ENCODE measurements at regions not wholly inside any gene's neighbourhood (a gene's known extent, or its start where the extent isn't known, plus 50 kb on each side); places are given as distances from the start of the nearest gene placed in this dataset.
"Not testable (repeated sequence)": the region's sequence is repeated elsewhere in the genome, so short reads cannot be mapped to it uniquely, and the experiment has no call there.

GRCh38 chr4:177785000-177785399, 342.8 kb upstream of the AGA start:
- Histone ChIP-seq H3K36me3 (ENCODE audit: control insufficient read depth, insufficient read depth, low read length) (no peaks in the 10 kb centered on the region), H3K4me1 (ENCODE audit: control insufficient read depth, insufficient read depth, low read length) (no peaks in the 10 kb centered on the region), H3K4me3 (ENCODE audit: low read length) (no peak overlapping the region), H3K27ac (ENCODE audit: low read depth, low read length) (no peak overlapping the region), H3K27me3 (ENCODE audit: control insufficient read depth, insufficient read depth, low read length) (no peaks in the 10 kb centered on the region), H3K9ac (ENCODE audit: low read length) (no peak overlapping the region)

- Histone ChIP-seq H3K4me3 (ENCODE audit: low read length) (no peak overlapping the region), H3K4me1 (ENCODE audit: control insufficient read depth, insufficient read depth, low read length) (no peaks in the 10 kb centered on the region), H3K27ac (ENCODE audit: low read depth, low read length) (no peak overlapping the region), H3K27me3 (ENCODE audit: control insufficient read depth, insufficient read depth, low read length) (no peaks in the 10 kb centered on the region), H3K9ac (ENCODE audit: low read length) (no peak overlapping the region), H3K36me3 (ENCODE audit: control insufficient read depth, insufficient read depth, low read length) (no peaks in the 10 kb centered on the region)
Measured at GRCh38 chr4:177789610-177790009, 347.4 kb upstream of the AGA start.

- no peak overlapping the region for H3K9ac ChIP-seq (ENCODE audit: low read length)
- H3K4me3 ChIP-seq (ENCODE audit: low read length), result no peak overlapping the region
- H3K36me3 ChIP-seq (ENCODE audit: control insufficient read depth, insufficient read depth, low read length), result no peaks in the 10 kb centered on the region
Measured at GRCh38 chr4:177791188-177791587, 349.0 kb upstream of the AGA start.

GRCh38 chr4:177796841-177797240, 354.6 kb upstream of the AGA start:
- Histone ChIP-seq H3K4me3 (ENCODE audit: low read length) (no peak overlapping the region), H3K27me3 (ENCODE audit: control insufficient read depth, insufficient read depth, low read length) (no peaks in the 10 kb centered on the region), H3K9ac (ENCODE audit: low read length) (no peak overlapping the region), H3K27ac (ENCODE audit: low read depth, low read length) (no peak overlapping the region), H3K36me3 (ENCODE audit: control insufficient read depth, insufficient read depth, low read length) (no peaks in the 10 kb centered on the region), H3K4me1 (ENCODE audit: control insufficient read depth, insufficient read depth, low read length) (no peaks in the 10 kb centered on the region)

More at GRCh38 chr4:177791188-177791587, 349.0 kb upstream of the AGA start:
- Histone ChIP-seq H3K27ac (ENCODE audit: low read depth, low read length) (no peak overlapping the region), H3K4me1 (ENCODE audit: control insufficient read depth, insufficient read depth, low read length) (no peaks in the 10 kb centered on the region), H3K27me3 (ENCODE audit: control insufficient read depth, insufficient read depth, low read length) (no peaks in the 10 kb centered on the region)

GRCh38 chr4:177798161-177798560, 355.9 kb upstream of the AGA start:
- Histone ChIP-seq H3K27me3 (ENCODE audit: control insufficient read depth, insufficient read depth, low read length) (no peaks in the 10 kb centered on the region), H3K4me3 (ENCODE audit: low read length) (no peak overlapping the region), H3K4me1 (ENCODE audit: control insufficient read depth, insufficient read depth, low read length) (no peaks in the 10 kb centered on the region)

GRCh38 chr4:177802162-177802561, 359.9 kb upstream of the AGA start:
- Histone ChIP-seq H3K36me3 (ENCODE audit: control insufficient read depth, insufficient read depth, low read length) (no peaks in the 10 kb centered on the region), H3K27me3 (ENCODE audit: control insufficient read depth, insufficient read depth, low read length) (no peaks in the 10 kb centered on the region), H3K9ac (ENCODE audit: low read length) (no peak overlapping the region), H3K4me3 (ENCODE audit: low read length) (no peak overlapping the region), H3K4me1 (ENCODE audit: control insufficient read depth, insufficient read depth, low read length) (no peaks in the 10 kb centered on the region), H3K27ac (ENCODE audit: low read depth, low read length) (no peak overlapping the region)

More at GRCh38 chr4:177798161-177798560, 355.9 kb upstream of the AGA start:
- H3K36me3 ChIP-seq (ENCODE audit: control insufficient read depth, insufficient read depth, low read length), result no peaks in the 10 kb centered on the region
- no peak overlapping the region for H3K27ac ChIP-seq (ENCODE audit: low read depth, low read length)
- H3K9ac ChIP-seq (ENCODE audit: low read length), result no peak overlapping the region

- Histone ChIP-seq H3K36me3 (ENCODE audit: control insufficient read depth, insufficient read depth, low read length) (no peaks in the 10 kb centered on the region), H3K27me3 (ENCODE audit: control insufficient read depth, insufficient read depth, low read length) (no peaks in the 10 kb centered on the region)
Measured at GRCh38 chr4:177802661-177803060, 360.4 kb upstream of the AGA start.

GRCh38 chr4:177803151-177803550, 360.9 kb upstream of the AGA start:
- Histone ChIP-seq H3K4me1 (ENCODE audit: control insufficient read depth, insufficient read depth, low read length) (no peaks in the 10 kb centered on the region), H3K4me3 (ENCODE audit: low read length) (no peak overlapping the region), H3K9ac (ENCODE audit: low read length) (no peak overlapping the region), H3K27me3 (ENCODE audit: control insufficient read depth, insufficient read depth, low read length) (no peaks in the 10 kb centered on the region), H3K27ac (ENCODE audit: low read depth, low read length) (no peak overlapping the region), H3K36me3 (ENCODE audit: control insufficient read depth, insufficient read depth, low read length) (no peaks in the 10 kb centered on the region)

More at GRCh38 chr4:177802661-177803060, 360.4 kb upstream of the AGA start:
- Histone ChIP-seq H3K9ac (ENCODE audit: low read length) (no peak overlapping the region), H3K27ac (ENCODE audit: low read depth, low read length) (no peak overlapping the region), H3K4me3 (ENCODE audit: low read length) (no peak overlapping the region), H3K4me1 (ENCODE audit: control insufficient read depth, insufficient read depth, low read length) (no peaks in the 10 kb centered on the region)

- Histone ChIP-seq H3K4me3 (ENCODE audit: low read length) (no peak overlapping the region), H3K36me3 (ENCODE audit: control insufficient read depth, insufficient read depth, low read length) (no peaks in the 10 kb centered on the region), H3K27me3 (ENCODE audit: control insufficient read depth, insufficient read depth, low read length) (no peaks in the 10 kb centered on the region), H3K4me1 (ENCODE audit: control insufficient read depth, insufficient read depth, low read length) (no peaks in the 10 kb centered on the region), H3K9ac (ENCODE audit: low read length) (no peak overlapping the region), H3K27ac (ENCODE audit: low read depth, low read length) (no peak overlapping the region)
Measured at GRCh38 chr4:177809791-177810190, 367.6 kb upstream of the AGA start.

GRCh38 chr4:177810220-177810619, 368.0 kb upstream of the AGA start:
- H3K4me1 ChIP-seq (ENCODE audit: control insufficient read depth, insufficient read depth, low read length), result no peaks in the 10 kb centered on the region
- H3K27me3 ChIP-seq (ENCODE audit: control insufficient read depth, insufficient read depth, low read length), result no peaks in the 10 kb centered on the region
- H3K4me3 ChIP-seq (ENCODE audit: low read length), result no peak overlapping the region
- no peak overlapping the region for H3K9ac ChIP-seq (ENCODE audit: low read length)
- H3K36me3 ChIP-seq (ENCODE audit: control insufficient read depth, insufficient read depth, low read length), result no peaks in the 10 kb centered on the region
- H3K27ac ChIP-seq (ENCODE audit: low read depth, low read length), result no peak overlapping the region

GRCh38 chr4:177818392-177818791, 376.2 kb upstream of the AGA start:
- not testable (repeated sequence) for H3K27me3 ChIP-seq (ENCODE audit: control insufficient read depth, insufficient read depth, low read length); H3K4me3 ChIP-seq (ENCODE audit: low read length); H3K9ac ChIP-seq (ENCODE audit: low read length); H3K36me3 ChIP-seq (ENCODE audit: control insufficient read depth, insufficient read depth, low read length); H3K4me1 ChIP-seq (ENCODE audit: control insufficient read depth, insufficient read depth, low read length); H3K27ac ChIP-seq (ENCODE audit: low read depth, low read length)

- no peaks in the 10 kb centered on the region for H3K4me1 ChIP-seq (ENCODE audit: control insufficient read depth, insufficient read depth, low read length)
- no peak overlapping the region for H3K4me3 ChIP-seq (ENCODE audit: low read length)
- H3K27ac ChIP-seq (ENCODE audit: low read depth, low read length), result no peak overlapping the region
- H3K9ac ChIP-seq (ENCODE audit: low read length), result no peak overlapping the region
- H3K27me3 ChIP-seq (ENCODE audit: control insufficient read depth, insufficient read depth, low read length), result no peaks in the 10 kb centered on the region
- no peaks in the 10 kb centered on the region for H3K36me3 ChIP-seq (ENCODE audit: control insufficient read depth, insufficient read depth, low read length)
Measured at GRCh38 chr4:177826973-177827372, 384.7 kb upstream of the AGA start.

GRCh38 chr4:177841258-177841657, 399.0 kb upstream of the AGA start:
- H3K27ac ChIP-seq (ENCODE audit: low read depth, low read length), result no peak overlapping the region
- H3K36me3 ChIP-seq (ENCODE audit: control insufficient read depth, insufficient read depth, low read length), result no peaks in the 10 kb centered on the region
- no peak overlapping the region for H3K4me3 ChIP-seq (ENCODE audit: low read length)
- H3K9ac ChIP-seq (ENCODE audit: low read length), result no peak overlapping the region
- H3K4me1 ChIP-seq (ENCODE audit: control insufficient read depth, insufficient read depth, low read length), result no peaks in the 10 kb centered on the region
- no peaks in the 10 kb centered on the region for H3K27me3 ChIP-seq (ENCODE audit: control insufficient read depth, insufficient read depth, low read length)
